Activated T-helper 2 cell treated with anti-CD3 and anti-CD28 coated beads, Interferon-gamma antibody, Interleukin-2, Interleukin-4, amounts not matched to agents 10 μg/mL and 5 μg/mL and 100 μg/mL, durations not matched to agents 14 hours and 24 hours and 36 hours (primary cell): ENCODE measurements at regions not wholly inside any gene's neighbourhood (a gene's known extent, or its start where the extent isn't known, plus 50 kb on each side); places are given as distances from the start of the nearest gene placed in this dataset.

ENCODE experiments used
- DNase-seq: peaks from one replicate; pipeline ENCODE4 v3.0.0; 2021; ENCODE audit warnings: low spot score
- H3K27ac Mint-ChIP-seq: one replicate; pipeline ENCODE4 v1.8.0; 2021; ENCODE audit warnings: mixed read lengths
- H3K27me3 Mint-ChIP-seq: one replicate; pipeline ENCODE4 v1.8.0; 2021; ENCODE audit warnings: low read depth, mixed read lengths
- H3K36me3 Mint-ChIP-seq: one replicate; pipeline ENCODE4 v1.8.0; 2021; ENCODE audit warnings: low read depth, mixed read lengths
- H3K4me1 Mint-ChIP-seq: one replicate; pipeline ENCODE4 v1.8.0; 2021; ENCODE audit warnings: low read depth, mixed read lengths
- H3K4me3 Mint-ChIP-seq: one replicate; pipeline ENCODE4 v1.8.0; 2021; ENCODE audit warnings: low read depth, mild to moderate bottlenecking, moderate library complexity, mixed read lengths
- H3K9me3 Mint-ChIP-seq: one replicate; pipeline ENCODE4 v1.8.0; 2021; ENCODE audit warnings: mixed read lengths
- intact Hi-C: fragments of 100-400 bp; cut with micrococcal nuclease; formaldehyde crosslinking; loops from one replicate; pipeline ENCODE4 v1.15.1; 2023

- DNase-seq, result no peak
- H3K9me3 Mint-ChIP-seq, result no peaks in the 10 kb centered on the region
- intact Hi-C loops, result no loop called here
- H3K4me1 Mint-ChIP-seq, result peaks cover 15% of the 10 kb centered on the region
- no peaks in the 10 kb centered on the region for H3K36me3 Mint-ChIP-seq
- no peak overlapping the region for H3K27ac Mint-ChIP-seq
- no peak overlapping the region for H3K4me3 Mint-ChIP-seq
- peaks cover 5% of the 10 kb centered on the region for H3K27me3 Mint-ChIP-seq
Measured at GRCh38 chr5:120088836-120089235, 375.3 kb upstream of the PRR16 start.

- Mint-ChIP-seq H3K27ac (no peak overlapping the region), H3K27me3 (peaks cover 6% of the 10 kb centered on the region), H3K9me3 (no peaks in the 10 kb centered on the region), H3K4me3 (no peak overlapping the region), H3K36me3 (no peaks in the 10 kb centered on the region), H3K4me1 (peaks cover 15% of the 10 kb centered on the region)
- intact Hi-C loops, result no loop called here
- DNase-seq, result no peak
Measured at GRCh38 chr5:120091376-120091948, 372.6 kb upstream of the PRR16 start.

GRCh38 chr5:120092649-120093048 lies 371.5 kb upstream of the PRR16 start:
- no peak overlapping the region for H3K4me3 Mint-ChIP-seq
- no peak overlapping the region for H3K27ac Mint-ChIP-seq
- no peaks in the 10 kb centered on the region for H3K36me3 Mint-ChIP-seq
- H3K27me3 Mint-ChIP-seq, result peaks cover 6% of the 10 kb centered on the region
- H3K4me1 Mint-ChIP-seq, result peaks cover 16% of the 10 kb centered on the region
- DNase-seq, result no peak
- intact Hi-C loops, result no loop called here
- H3K9me3 Mint-ChIP-seq, result no peaks in the 10 kb centered on the region

GRCh38 chr5:120093178-120093577 lies 370.9 kb upstream of the PRR16 start:
- no peak overlapping the region for H3K4me3 Mint-ChIP-seq
- DNase-seq, result no peak
- H3K27me3 Mint-ChIP-seq, result peaks cover 6% of the 10 kb centered on the region
- no peaks in the 10 kb centered on the region for H3K36me3 Mint-ChIP-seq
- no peaks in the 10 kb centered on the region for H3K9me3 Mint-ChIP-seq
- no peak overlapping the region for H3K27ac Mint-ChIP-seq
- H3K4me1 Mint-ChIP-seq, result peaks cover 11% of the 10 kb centered on the region
- intact Hi-C loops, result no loop called here

- Mint-ChIP-seq H3K27ac (no peak overlapping the region), H3K36me3 (no peaks in the 10 kb centered on the region), H3K9me3 (no peaks in the 10 kb centered on the region), H3K4me3 (no peak overlapping the region), H3K4me1 (peaks cover 1% of the 10 kb centered on the region), H3K27me3 (peaks cover 8% of the 10 kb centered on the region)
- intact Hi-C loops, result no loop called here
- no peak for DNase-seq
Measured at GRCh38 chr5:120096413-120096812, 367.7 kb upstream of the PRR16 start.

- no peak for DNase-seq
- H3K4me1 Mint-ChIP-seq, result peaks cover 6% of the 10 kb centered on the region
- H3K36me3 Mint-ChIP-seq, result no peaks in the 10 kb centered on the region
- no peaks in the 10 kb centered on the region for H3K9me3 Mint-ChIP-seq
- H3K27me3 Mint-ChIP-seq, result peaks cover 6% of the 10 kb centered on the region
- H3K4me3 Mint-ChIP-seq, result no peak overlapping the region
- intact Hi-C loops, result no loop called here
- H3K27ac Mint-ChIP-seq, result no peak overlapping the region
Measured at GRCh38 chr5:120098426-120098825, 365.7 kb upstream of the PRR16 start.

GRCh38 chr5:120098902-120099535 lies 365.1 kb upstream of the PRR16 start:
- intact Hi-C loops, result no loop called here
- H3K4me1 Mint-ChIP-seq, result peaks cover 6% of the 10 kb centered on the region
- no peaks in the 10 kb centered on the region for H3K36me3 Mint-ChIP-seq
- H3K27me3 Mint-ChIP-seq, result peaks cover 6% of the 10 kb centered on the region
- no peaks in the 10 kb centered on the region for H3K9me3 Mint-ChIP-seq
- H3K27ac Mint-ChIP-seq, result no peak overlapping the region
- no peak overlapping the region for H3K4me3 Mint-ChIP-seq
- no peak for DNase-seq

- H3K9me3 Mint-ChIP-seq, result no peaks in the 10 kb centered on the region
- no peak overlapping the region for H3K4me3 Mint-ChIP-seq
- intact Hi-C loops, result no loop called here
- H3K27me3 Mint-ChIP-seq, result peaks cover 5% of the 10 kb centered on the region
- H3K27ac Mint-ChIP-seq, result no peak overlapping the region
- peaks cover 6% of the 10 kb centered on the region for H3K4me1 Mint-ChIP-seq
- no peak for DNase-seq
- H3K36me3 Mint-ChIP-seq, result no peaks in the 10 kb centered on the region
Measured at GRCh38 chr5:120101771-120102170, 362.3 kb upstream of the PRR16 start.

- Mint-ChIP-seq H3K4me1 (peaks cover 5% of the 10 kb centered on the region), H3K4me3 (no peak overlapping the region), H3K27me3 (peaks cover 5% of the 10 kb centered on the region), H3K9me3 (no peaks in the 10 kb centered on the region), H3K27ac (no peak overlapping the region), H3K36me3 (no peaks in the 10 kb centered on the region)
- intact Hi-C loops, result no loop called here
- DNase-seq, result no peak
Measured at GRCh38 chr5:120103495-120103894, 360.6 kb upstream of the PRR16 start.

- no peaks in the 10 kb centered on the region for H3K9me3 Mint-ChIP-seq
- peaks cover 5% of the 10 kb centered on the region for H3K4me1 Mint-ChIP-seq
- no peak for DNase-seq
- H3K27ac Mint-ChIP-seq, result no peak overlapping the region
- no peaks in the 10 kb centered on the region for H3K27me3 Mint-ChIP-seq
- intact Hi-C loops, result no loop called here
- H3K36me3 Mint-ChIP-seq, result no peaks in the 10 kb centered on the region
- H3K4me3 Mint-ChIP-seq, result no peak overlapping the region
Measured at GRCh38 chr5:120106912-120107525, 357.1 kb upstream of the PRR16 start.

- H3K27ac Mint-ChIP-seq, result no peak overlapping the region
- no peaks in the 10 kb centered on the region for H3K9me3 Mint-ChIP-seq
- H3K27me3 Mint-ChIP-seq, result no peaks in the 10 kb centered on the region
- H3K4me3 Mint-ChIP-seq, result no peak overlapping the region
- no peaks in the 10 kb centered on the region for H3K4me1 Mint-ChIP-seq
- no peaks in the 10 kb centered on the region for H3K36me3 Mint-ChIP-seq
- no peak for DNase-seq
- intact Hi-C loops, result no loop called here
Measured at GRCh38 chr5:120108586-120109248, 355.4 kb upstream of the PRR16 start.

GRCh38 chr5:120122703-120123102 lies 341.4 kb upstream of the PRR16 start:
- intact Hi-C loops, result no loop called here
- Mint-ChIP-seq H3K27me3 (no peaks in the 10 kb centered on the region), H3K27ac (no peak overlapping the region), H3K4me3 (no peak overlapping the region), H3K36me3 (no peaks in the 10 kb centered on the region), H3K4me1 (no peaks in the 10 kb centered on the region), H3K9me3 (peaks cover 3% of the 10 kb centered on the region)
- no peak for DNase-seq

- Mint-ChIP-seq H3K4me1 (no peaks in the 10 kb centered on the region), H3K27ac (no peak overlapping the region), H3K9me3 (peaks cover 3% of the 10 kb centered on the region), H3K4me3 (no peak overlapping the region), H3K27me3 (no peaks in the 10 kb centered on the region), H3K36me3 (no peaks in the 10 kb centered on the region)
- no peak for DNase-seq
- intact Hi-C loops, result no loop called here
Measured at GRCh38 chr5:120124031-120124430, 340.1 kb upstream of the PRR16 start.
